SK-N-SH (cell line): ENCODE measurements at regions not wholly inside any gene's neighbourhood (a gene's known extent, or its start where the extent isn't known, plus 50 kb on each side); places are given as distances from the start of the nearest gene placed in this dataset.

Experiments
- CTCF ChIP-seq: fragments of 200-600 bp; sonication (generic); IDR thresholded peaks from 2 replicates; pipeline ENCODE4 v1.6.1; 2017; ENCODE audit warnings: antibody characterized with exemption, mild to moderate bottlenecking, moderate library complexity
- NFIC ChIP-seq: IDR thresholded peaks from 2 replicates; pipeline ENCODE4 v1.4.0; 2012; ENCODE audit warnings: borderline replicate concordance
- POLR2AphosphoS5 ChIP-seq: IDR thresholded peaks from 2 replicates; pipeline ENCODE4 v1.6.1; 2012; ENCODE audit warnings: low read depth, low read length
- REST ChIP-seq: IDR thresholded peaks from 2 replicates; pipeline ENCODE4 v1.6.1; 2012; ENCODE audit warnings: mild to moderate bottlenecking, low read depth, low read length, moderate library complexity
- RFX5 ChIP-seq: IDR thresholded peaks from 2 replicates; pipeline ENCODE4 v1.6.1; 2012; ENCODE audit warnings: mild to moderate bottlenecking, improper control_type of control experiment, low read length
- TAF1 ChIP-seq: IDR thresholded peaks from 2 replicates; pipeline ENCODE4 v1.6.1; 2012; ENCODE audit warnings: low read depth, mild to moderate bottlenecking, low read length, moderate library complexity, borderline replicate concordance
- YY1 ChIP-seq: IDR thresholded peaks from 2 replicates; pipeline ENCODE4 v1.4.0; 2012; ENCODE audit warnings: low read depth, mild to moderate bottlenecking

- TF ChIP-seq CTCF, result no peak
- TF ChIP-seq YY1, result no peak
- TF ChIP-seq TAF1, result no peak
- no peak for TF ChIP-seq NFIC
- TF ChIP-seq RFX5, result no peak
- no peak for TF ChIP-seq REST
- no peak for TF ChIP-seq POLR2AphosphoS5
Measured at GRCh38 chr11:88402784-88403183, 65.2 kb upstream of the CTSC start.
